BLaER1 (cell line): ENCODE measurements at regions not wholly inside any gene's neighbourhood (a gene's known extent, or its start where the extent isn't known, plus 50 kb on each side); places are given as distances from the start of the nearest gene placed in this dataset.
"Not testable (repeated sequence)": the region's sequence is repeated elsewhere in the genome, so short reads cannot be mapped to it uniquely, and the experiment has no call there.

Experiments
- H3K27ac ChIP-seq: shearing (Covaris generic); formaldehyde crosslinking; 2 replicates; pipeline ENCODE4 v1.8.1; 2022
- H3K27me3 ChIP-seq: shearing (Covaris generic); formaldehyde crosslinking; 2 replicates; pipeline ENCODE4 v1.8.1; 2022
- H3K36me3 ChIP-seq: shearing (Covaris generic); formaldehyde crosslinking; 2 replicates; pipeline ENCODE4 v1.8.1; 2022
- H3K4me1 ChIP-seq: shearing (Covaris generic); formaldehyde crosslinking; 2 replicates; pipeline ENCODE4 v1.8.1; 2022
- H3K4me2 ChIP-seq: shearing (Covaris generic); formaldehyde crosslinking; 2 replicates; pipeline ENCODE4 v1.8.1; 2022
- H3K4me3 ChIP-seq: shearing (Covaris generic); formaldehyde crosslinking; 2 replicates; pipeline ENCODE4 v1.8.1; 2022
- H3K9ac ChIP-seq: shearing (Covaris generic); formaldehyde crosslinking; 2 replicates; pipeline ENCODE4 v1.8.1; 2022
- H3K9me3 ChIP-seq: shearing (Covaris generic); formaldehyde crosslinking; 2 replicates; pipeline ENCODE4 v1.8.1; 2022
- H4K20me1 ChIP-seq: shearing (Covaris generic); formaldehyde crosslinking; 2 replicates; pipeline ENCODE4 v1.8.1; 2022
- Cebpa-rat ChIP-seq: shearing (Covaris generic); IDR thresholded peaks from 2 replicates; pipeline ENCODE4 v1.8.1; 2022

GRCh38 chr1:37358992-37359391, 115.4 kb upstream of the ZC3H12A start:
- no peak overlapping the region for H3K9ac ChIP-seq

GRCh38 chr1:37360011-37360410, 114.4 kb upstream of the ZC3H12A start:
- Histone ChIP-seq H3K27ac (no peak overlapping the region), H3K9ac (no peak overlapping the region), H3K4me3 (no peak overlapping the region), H3K4me2 (no peak overlapping the region), H3K27me3 (no peaks in the 10 kb centered on the region), H4K20me1 (no peaks in the 10 kb centered on the region), H3K4me1 (no peaks in the 10 kb centered on the region), H3K36me3 (no peaks in the 10 kb centered on the region), H3K9me3 (no peaks in the 10 kb centered on the region)
- no peak for TF ChIP-seq Cebpa-rat

More at GRCh38 chr1:37358992-37359391, 115.4 kb upstream of the ZC3H12A start:
- no peak for TF ChIP-seq Cebpa-rat
- Histone ChIP-seq H3K9me3 (no peaks in the 10 kb centered on the region), H3K4me2 (no peak overlapping the region), H3K4me1 (no peaks in the 10 kb centered on the region), H4K20me1 (no peaks in the 10 kb centered on the region), H3K27ac (no peak overlapping the region), H3K36me3 (no peaks in the 10 kb centered on the region), H3K4me3 (no peak overlapping the region), H3K27me3 (no peaks in the 10 kb centered on the region)

- Histone ChIP-seq H3K9me3 (no peaks in the 10 kb centered on the region), H3K4me3 (no peak overlapping the region), H3K4me1 (no peaks in the 10 kb centered on the region), H4K20me1 (no peaks in the 10 kb centered on the region), H3K36me3 (no peaks in the 10 kb centered on the region), H3K27me3 (no peaks in the 10 kb centered on the region), H3K9ac (no peak overlapping the region), H3K4me2 (no peak overlapping the region), H3K27ac (no peak overlapping the region)
- no peak for TF ChIP-seq Cebpa-rat
These were observed 111.6 kb upstream of the ZC3H12A start for GRCh38 chr1:37362594-37363385.

GRCh38 chr1:37363535-37363934, 110.8 kb upstream of the ZC3H12A start:
- H3K4me1 ChIP-seq: no peaks in the 10 kb centered on the region
- H3K36me3 ChIP-seq: no peaks in the 10 kb centered on the region
- no peak for TF ChIP-seq Cebpa-rat
- H3K4me3 ChIP-seq: no peak overlapping the region
- H3K9ac ChIP-seq: no peak overlapping the region
- H3K4me2 ChIP-seq: no peak overlapping the region
- no peak overlapping the region for H3K27ac ChIP-seq
- H3K27me3 ChIP-seq: no peaks in the 10 kb centered on the region
- H3K9me3 ChIP-seq: no peaks in the 10 kb centered on the region
- H4K20me1 ChIP-seq: no peaks in the 10 kb centered on the region

GRCh38 chr1:37368665-37369315, 105.6 kb upstream of the ZC3H12A start:
- H3K4me3 ChIP-seq, H3K4me1 ChIP-seq, H3K4me2 ChIP-seq, H3K36me3 ChIP-seq, H3K27ac ChIP-seq, H3K27me3 ChIP-seq, H3K9me3 ChIP-seq, H4K20me1 ChIP-seq, H3K9ac ChIP-seq: not testable (repeated sequence)

GRCh38 chr1:37372302-37372701, 102.1 kb upstream of the ZC3H12A start:
- Histone ChIP-seq H3K4me1 (no peaks in the 10 kb centered on the region), H3K9me3 (no peaks in the 10 kb centered on the region), H3K9ac (no peak overlapping the region), H3K4me3 (no peak overlapping the region), H3K27me3 (no peaks in the 10 kb centered on the region), H3K27ac (no peak overlapping the region), H3K36me3 (no peaks in the 10 kb centered on the region), H3K4me2 (no peak overlapping the region), H4K20me1 (no peaks in the 10 kb centered on the region)
- no peak for TF ChIP-seq Cebpa-rat

- Histone ChIP-seq H3K4me3 (no peak overlapping the region), H3K9me3 (no peaks in the 10 kb centered on the region), H3K9ac (no peak overlapping the region), H3K4me1 (no peaks in the 10 kb centered on the region), H3K4me2 (no peak overlapping the region), H3K27me3 (no peaks in the 10 kb centered on the region), H4K20me1 (no peaks in the 10 kb centered on the region), H3K36me3 (no peaks in the 10 kb centered on the region), H3K27ac (no peak overlapping the region)
- no peak for TF ChIP-seq Cebpa-rat
These were observed 101.7 kb upstream of the ZC3H12A start for GRCh38 chr1:37372711-37373110.

GRCh38 chr1:37373413-37373812, 101.0 kb upstream of the ZC3H12A start:
- no peaks in the 10 kb centered on the region for H3K27me3 ChIP-seq
- H3K9ac ChIP-seq: no peak overlapping the region
- H4K20me1 ChIP-seq: no peaks in the 10 kb centered on the region
- H3K4me3 ChIP-seq: no peak overlapping the region
- H3K4me2 ChIP-seq: no peak overlapping the region
- TF ChIP-seq Cebpa-rat: no peak
- no peak overlapping the region for H3K27ac ChIP-seq
- H3K4me1 ChIP-seq: no peaks in the 10 kb centered on the region
- no peaks in the 10 kb centered on the region for H3K36me3 ChIP-seq
- no peaks in the 10 kb centered on the region for H3K9me3 ChIP-seq

- not testable (repeated sequence) for H3K27me3 ChIP-seq, H3K4me2 ChIP-seq, H3K36me3 ChIP-seq, H3K9me3 ChIP-seq, H3K9ac ChIP-seq, H3K27ac ChIP-seq, H3K4me3 ChIP-seq, H3K4me1 ChIP-seq, H4K20me1 ChIP-seq
These were observed 93.8 kb upstream of the ZC3H12A start for GRCh38 chr1:37380546-37380945.

- no peaks in the 10 kb centered on the region for H4K20me1 ChIP-seq
- TF ChIP-seq Cebpa-rat: no peak
- H3K4me3 ChIP-seq: no peak overlapping the region
These were observed 86.5 kb upstream of the ZC3H12A start for GRCh38 chr1:37387854-37388253.

More at GRCh38 chr1:37387854-37388253, 86.5 kb upstream of the ZC3H12A start:
- H3K27ac ChIP-seq: no peak overlapping the region
- no peaks in the 10 kb centered on the region for H3K4me1 ChIP-seq
- no peaks in the 10 kb centered on the region for H3K36me3 ChIP-seq
- no peak overlapping the region for H3K4me2 ChIP-seq
- no peaks in the 10 kb centered on the region for H3K27me3 ChIP-seq
- H3K9me3 ChIP-seq: no peaks in the 10 kb centered on the region
- H3K9ac ChIP-seq: no peak overlapping the region
